IPS DF 4.7 (cell line): ENCODE measurements at regions not wholly inside any gene's neighbourhood (a gene's known extent, or its start where the extent isn't known, plus 50 kb on each side); places are given as distances from the start of the nearest gene placed in this dataset.

Experiments used
- DNase-seq: peaks from one replicate; pipeline ENCODE4 v3.0.0-alpha.2; 2013; ENCODE audit warnings: low spot score; ENCODE audit errors: extremely low read depth

- no peak for DNase-seq
Measured at GRCh38 chr11:116643521-116643920, 129.3 kb downstream of the BUD13 start.

- DNase-seq = no peak
Measured at GRCh38 chr11:116642902-116643301, 129.9 kb downstream of the BUD13 start.

- DNase-seq = no peak
Measured at GRCh38 chr11:116642481-116642880, 130.3 kb downstream of the BUD13 start.

- DNase-seq = no peak
Measured at GRCh38 chr11:116641561-116642045, 131.2 kb downstream of the BUD13 start.

- no peak for DNase-seq
Measured at GRCh38 chr11:116640641-116641402, 132.0 kb downstream of the BUD13 start.

- DNase-seq = no peak
Measured at GRCh38 chr11:116638463-116638862, 134.3 kb downstream of the BUD13 start.

- DNase-seq = no peak
Measured at GRCh38 chr11:116637766-116638165, 135.0 kb downstream of the BUD13 start.

GRCh38 chr11:116636341-116636929 lies 136.4 kb downstream of the BUD13 start:
- no peak for DNase-seq

- no peak for DNase-seq
Measured at GRCh38 chr11:116631201-116631600, 141.6 kb downstream of the BUD13 start.

- no peak for DNase-seq
Measured at GRCh38 chr11:116618461-116618860, 154.3 kb downstream of the BUD13 start.

GRCh38 chr11:116615211-116615865 lies 157.4 kb downstream of the BUD13 start:
- DNase-seq = no peak

GRCh38 chr11:116614306-116615210 lies 158.2 kb downstream of the BUD13 start:
- DNase-seq = no peak

- DNase-seq = no peak
Measured at GRCh38 chr11:116613206-116613875, 159.4 kb downstream of the BUD13 start.

GRCh38 chr11:116611998-116612620 lies 160.7 kb downstream of the BUD13 start:
- no peak for DNase-seq

- DNase-seq = no peak
Measured at GRCh38 chr11:116610190-116610589, 162.6 kb downstream of the BUD13 start.

- DNase-seq = no peak
Measured at GRCh38 chr11:116607027-116607426, 165.8 kb downstream of the BUD13 start.

GRCh38 chr11:116605543-116606459 lies 167.0 kb downstream of the BUD13 start:
- peak; percentile 53 for DNase-seq

- no peak for DNase-seq
Measured at GRCh38 chr11:116603728-116604323, 169.0 kb downstream of the BUD13 start.

- no peak for DNase-seq
Measured at GRCh38 chr11:116602637-116602942, 170.2 kb downstream of the BUD13 start.
